Esophagus muscularis mucosa (tissue), 3 donors: ENCODE measurements at regions not wholly inside any gene's neighbourhood (a gene's known extent, or its start where the extent isn't known, plus 50 kb on each side); places are given as distances from the start of the nearest gene placed in this dataset.

ENCODE experiments used
- POLR2A ChIP-seq: fragments of 450-650 bp; IDR thresholded peaks from one replicate; pipeline ENCODE4 v1.6.1; 2017; ENCODE audit warnings: antibody characterized with exemption, moderate library complexity, mild to moderate bottlenecking, low read depth
- TF ChIP-seq, protein P1 (sequence below), 3 experiments: fragments of 200-600 bp in 2 of 3; fragments of 450-650 bp in 1 of 3; sonication (generic) in 2 of 3; IDR thresholded peaks; one replicate each; pipeline ENCODE4 v1.5.1; 2017 to 2019; ENCODE audit warnings: antibody characterized with exemption in 3 of 3, mild to moderate bottlenecking in 2 of 3, moderate library complexity in 1 of 3

DNA sequence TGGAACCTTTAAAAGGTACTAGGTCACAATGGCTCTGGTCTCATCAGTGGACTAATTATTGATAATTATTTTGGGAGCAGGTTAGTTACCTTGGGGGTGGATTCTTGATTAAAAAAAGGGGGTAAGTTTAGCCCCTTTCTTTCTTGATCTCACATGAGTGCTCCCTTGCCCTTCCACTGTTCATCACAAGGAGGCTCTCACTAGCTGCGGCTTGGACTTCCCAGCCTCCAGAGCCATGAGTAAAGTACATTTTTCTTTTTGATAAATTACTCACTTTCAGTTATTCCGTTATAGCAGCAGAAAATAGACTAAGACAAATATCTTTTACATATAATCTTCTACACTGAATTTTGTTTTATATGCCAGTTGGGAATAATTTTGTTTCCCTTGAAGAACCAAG, 254.8 kb upstream of the DEPDC1 start:
- TF ChIP-seq, protein P1, sequence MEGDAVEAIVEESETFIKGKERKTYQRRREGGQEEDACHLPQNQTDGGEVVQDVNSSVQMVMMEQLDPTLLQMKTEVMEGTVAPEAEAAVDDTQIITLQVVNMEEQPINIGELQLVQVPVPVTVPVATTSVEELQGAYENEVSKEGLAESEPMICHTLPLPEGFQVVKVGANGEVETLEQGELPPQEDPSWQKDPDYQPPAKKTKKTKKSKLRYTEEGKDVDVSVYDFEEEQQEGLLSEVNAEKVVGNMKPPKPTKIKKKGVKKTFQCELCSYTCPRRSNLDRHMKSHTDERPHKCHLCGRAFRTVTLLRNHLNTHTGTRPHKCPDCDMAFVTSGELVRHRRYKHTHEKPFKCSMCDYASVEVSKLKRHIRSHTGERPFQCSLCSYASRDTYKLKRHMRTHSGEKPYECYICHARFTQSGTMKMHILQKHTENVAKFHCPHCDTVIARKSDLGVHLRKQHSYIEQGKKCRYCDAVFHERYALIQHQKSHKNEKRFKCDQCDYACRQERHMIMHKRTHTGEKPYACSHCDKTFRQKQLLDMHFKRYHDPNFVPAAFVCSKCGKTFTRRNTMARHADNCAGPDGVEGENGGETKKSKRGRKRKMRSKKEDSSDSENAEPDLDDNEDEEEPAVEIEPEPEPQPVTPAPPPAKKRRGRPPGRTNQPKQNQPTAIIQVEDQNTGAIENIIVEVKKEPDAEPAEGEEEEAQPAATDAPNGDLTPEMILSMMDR (IDR thresholded peaks at IDR 0.05) = no peak
- TF ChIP-seq POLR2A = no peak
